K562 (cell line): ENCODE measurements at regions not wholly inside any gene's neighbourhood (a gene's known extent, or its start where the extent isn't known, plus 50 kb on each side); places are given as distances from the start of the nearest gene placed in this dataset.

ENCODE experiments used
- E2F6 ChIP-seq, 2 experiments: IDR thresholded peaks; 2 replicates each; pipeline ENCODE4 v1.6.1; 2011; ENCODE audit warnings: borderline replicate concordance in 1 of 2, control low read depth in 1 of 2, low read depth in 1 of 2, low read length in 1 of 2, mild to moderate bottlenecking in 1 of 2, mixed read lengths in 1 of 2, moderate library complexity in 1 of 2; ENCODE audit not compliant: insufficient read depth in 1 of 2, insufficient read length in 1 of 2, poor library complexity in 1 of 2, severe bottlenecking in 1 of 2; ENCODE audit errors: extremely low read depth in 1 of 2
- HNRNPK ChIP-seq: fragments of 200-400 bp; formaldehyde crosslinking; IDR thresholded peaks from one replicate; pipeline ENCODE4 v1.6.1; 2018; ENCODE audit warnings: mild to moderate bottlenecking, low read depth, low read length; ENCODE audit not compliant: poor library complexity, severe bottlenecking
- ID3 ChIP-seq, 2 experiments: fragments of 250-450 bp in 1 of 2; fragments of 450-650 bp in 1 of 2; sonication (Bioruptor Pico) in 1 of 2; IDR thresholded peaks; 2 replicates each; pipeline versions ENCODE4 v1.6.1 to v1.8.0; 2016 to 2021; ENCODE audit warnings: mild to moderate bottlenecking in 2 of 2, moderate library complexity in 2 of 2, missing compliant biosample characterization in 1 of 2, missing genetic modification characterization in 1 of 2
- IRF1 ChIP-seq: sonication (generic); formaldehyde crosslinking; IDR thresholded peaks from 2 replicates; pipeline ENCODE4 v1.8.0; 2022; ENCODE audit warnings: missing genetic modification reagents, mild to moderate bottlenecking, borderline replicate concordance
- KAT8 ChIP-seq: fragments of 450-650 bp; IDR thresholded peaks from 2 replicates; pipeline ENCODE4 v1.6.1; 2016; ENCODE audit warnings: low read depth, mild to moderate bottlenecking
- KDM4B ChIP-seq, 2 experiments: fragments of 450-650 bp in 1 of 2; sonication (generic) in 1 of 2; IDR thresholded peaks; 2 replicates each; pipeline ENCODE4 v1.6.1; 2016 to 2017; ENCODE audit warnings: borderline replicate concordance in 2 of 2, antibody characterized with exemption in 1 of 2, low read depth in 1 of 2, mild to moderate bottlenecking in 1 of 2
- MCM5 ChIP-seq: fragments of 450-650 bp; IDR thresholded peaks from 2 replicates; pipeline ENCODE4 v1.6.1; 2016; ENCODE audit warnings: low read depth
- NKRF ChIP-seq: fragments of 450-650 bp; IDR thresholded peaks from 2 replicates; pipeline ENCODE4 v1.6.1; 2016; ENCODE audit warnings: borderline replicate concordance
- PATZ1 ChIP-seq: fragments of 250-450 bp; sonication (Bioruptor Pico); IDR thresholded peaks from 2 replicates; pipeline ENCODE4 v1.5.0; 2020; ENCODE audit warnings: mild to moderate bottlenecking, borderline replicate concordance
- SIRT6 ChIP-seq: IDR thresholded peaks from one replicate; pipeline ENCODE4 v1.6.1; 2012; ENCODE audit warnings: low read depth, mild to moderate bottlenecking, control low read depth, inconsistent platforms, low read length, moderate library complexity
- TAF9B ChIP-seq: fragments of 450-650 bp; IDR thresholded peaks from 2 replicates; pipeline ENCODE4 v1.6.1; 2018; ENCODE audit warnings: mild to moderate bottlenecking; ENCODE audit not compliant: partially characterized antibody
- THAP7 ChIP-seq: fragments of 250-450 bp; sonication (Bioruptor Pico); IDR thresholded peaks from 2 replicates; pipeline ENCODE4 v1.5.0; 2021
- ZHX1 ChIP-seq: fragments of 150-350 bp; conservative IDR thresholded peaks from 2 replicates; pipeline ENCODE4 v1.6.1; 2014; ENCODE audit warnings: low read length
- ZNF408 ChIP-seq: fragments of 250-450 bp; sonication (Bioruptor Pico); IDR thresholded peaks from 2 replicates; pipeline ENCODE4 v1.4.0; 2020; ENCODE audit warnings: low read depth, mild to moderate bottlenecking, moderate library complexity
- ZNF436 ChIP-seq: fragments of 250-450, 450-650 bp; sonication (Bioruptor Pico); formaldehyde crosslinking; IDR thresholded peaks from 2 replicates; pipeline ENCODE4 v1.7.0; 2020; ENCODE audit warnings: mild to moderate bottlenecking

- TF ChIP-seq ZHX1 = no peak
- TF ChIP-seq TAF9B = no peak
- TF ChIP-seq SIRT6 = no peak
- TF ChIP-seq KDM4B (IDR thresholded peaks at IDR 0.05; ENCODE audit: borderline replicate concordance in 2 of 2, low read depth in 1 of 2) = no peak
- TF ChIP-seq ZNF436 = no peak
- TF ChIP-seq THAP7 = no peak
- TF ChIP-seq MCM5 = no peak
- no peak for TF ChIP-seq ZNF408
- no peak for TF ChIP-seq KAT8
- TF ChIP-seq IRF1 (CRISPR knock-in tag) = no peak
- no peak for TF ChIP-seq E2F6 (IDR thresholded peaks at IDR 0.05; ENCODE audit: borderline replicate concordance in 1 of 2, extremely low read depth in 1 of 2, insufficient read depth in 1 of 2, insufficient read length in 1 of 2, low read depth in 1 of 2, low read length in 1 of 2, poor library complexity in 1 of 2, severe bottlenecking in 1 of 2)
- TF ChIP-seq NKRF = no peak
- no peak for TF ChIP-seq ID3 (CRISPR knock-in tag; IDR thresholded peaks at IDR 0.05)
- TF ChIP-seq ID3 (tag; IDR thresholded peaks at IDR 0.05) = no peak
- no peak for TF ChIP-seq HNRNPK
- no peak for TF ChIP-seq PATZ1 (CRISPR knock-in tag)
- TF ChIP-seq, all 486 proteins: peak for 44
Observed at GRCh38 chr12:92208613-92209121, 63.0 kb upstream of the BTG1 start (continued).
